Mesothelial cell of epicardium (in vitro differentiated cells): ENCODE measurements at regions not wholly inside any gene's neighbourhood (a gene's known extent, or its start where the extent isn't known, plus 50 kb on each side); places are given as distances from the start of the nearest gene placed in this dataset.

Experiments
- DNase-seq, 2 experiments: peaks; one replicate each; pipeline ENCODE4 v3.0.0; 2021; ENCODE audit warnings: low spot score in 2 of 2; ENCODE audit not compliant: unreplicated experiment in 2 of 2
- H3K27ac Mint-ChIP-seq: 2 replicates; pipeline ENCODE4 v1.8.0; 2021; ENCODE audit warnings: mixed read lengths
- H3K27me3 Mint-ChIP-seq: 2 replicates; pipeline ENCODE4 v1.8.0; 2021; ENCODE audit warnings: low read depth, mixed read lengths
- H3K36me3 Mint-ChIP-seq: 2 replicates; pipeline ENCODE4 v1.8.0; 2021; ENCODE audit warnings: mixed read lengths
- H3K4me1 Mint-ChIP-seq: 2 replicates; pipeline ENCODE4 v1.8.0; 2021; ENCODE audit warnings: mixed read lengths
- H3K4me3 Mint-ChIP-seq: 2 replicates; pipeline ENCODE4 v1.8.0; 2021; ENCODE audit warnings: mild to moderate bottlenecking, moderate library complexity, mixed read lengths
- H3K9me3 Mint-ChIP-seq: 2 replicates; pipeline ENCODE4 v1.8.0; 2021; ENCODE audit warnings: mixed read lengths
- TF ChIP-seq, protein P1 (sequence below): fragments of 200-600 bp; sonication (generic); IDR thresholded peaks from one replicate; pipeline ENCODE4 v1.5.0; 2021; ENCODE audit warnings: antibody characterized with exemption; ENCODE audit not compliant: unreplicated experiment

DNA sequence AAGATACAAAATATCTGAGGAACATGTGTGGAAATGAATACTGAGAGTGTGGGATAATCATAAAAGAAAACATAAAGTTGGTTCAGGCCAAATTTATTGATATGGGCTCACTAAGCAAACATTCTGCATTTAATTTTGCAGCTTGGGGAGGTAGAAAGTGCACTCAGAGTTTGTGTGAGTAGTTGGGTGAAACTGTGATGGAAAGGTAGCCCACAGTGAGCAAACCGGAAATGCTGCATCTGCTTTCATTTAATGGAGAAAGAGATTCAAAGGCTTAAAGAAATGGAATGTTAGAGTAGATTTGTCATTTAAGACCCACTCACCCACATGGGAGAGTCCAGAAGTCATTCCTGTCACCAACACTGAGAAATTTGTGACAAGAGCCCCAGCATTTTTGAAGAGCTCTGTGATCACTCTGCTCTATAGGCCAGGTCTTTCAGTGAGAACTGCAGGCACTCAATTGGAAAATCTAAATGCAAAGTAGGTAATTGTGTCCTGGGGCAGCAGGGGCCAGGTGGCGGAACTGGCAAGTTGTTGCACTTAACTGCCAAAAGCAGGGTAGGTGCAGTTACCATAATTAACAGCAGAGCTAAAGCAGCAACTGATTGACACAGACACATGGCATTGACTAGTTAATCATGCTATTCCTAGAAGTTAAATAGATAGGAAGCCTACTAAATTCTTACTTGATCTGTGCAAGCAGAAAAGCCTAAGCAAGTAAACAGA is 1228.3 kb upstream of the PCDH20 start:
- Mint-ChIP-seq H3K4me1 (peaks cover 4% of the 10 kb centered on the region), H3K27ac (no peak overlapping the region), H3K36me3 (no peaks in the 10 kb centered on the region), H3K9me3 (peaks cover 18% of the 10 kb centered on the region), H3K4me3 (no peak overlapping the region), H3K27me3 (no peaks in the 10 kb centered on the region)
- no peak for DNase-seq
- TF ChIP-seq, protein P1, sequence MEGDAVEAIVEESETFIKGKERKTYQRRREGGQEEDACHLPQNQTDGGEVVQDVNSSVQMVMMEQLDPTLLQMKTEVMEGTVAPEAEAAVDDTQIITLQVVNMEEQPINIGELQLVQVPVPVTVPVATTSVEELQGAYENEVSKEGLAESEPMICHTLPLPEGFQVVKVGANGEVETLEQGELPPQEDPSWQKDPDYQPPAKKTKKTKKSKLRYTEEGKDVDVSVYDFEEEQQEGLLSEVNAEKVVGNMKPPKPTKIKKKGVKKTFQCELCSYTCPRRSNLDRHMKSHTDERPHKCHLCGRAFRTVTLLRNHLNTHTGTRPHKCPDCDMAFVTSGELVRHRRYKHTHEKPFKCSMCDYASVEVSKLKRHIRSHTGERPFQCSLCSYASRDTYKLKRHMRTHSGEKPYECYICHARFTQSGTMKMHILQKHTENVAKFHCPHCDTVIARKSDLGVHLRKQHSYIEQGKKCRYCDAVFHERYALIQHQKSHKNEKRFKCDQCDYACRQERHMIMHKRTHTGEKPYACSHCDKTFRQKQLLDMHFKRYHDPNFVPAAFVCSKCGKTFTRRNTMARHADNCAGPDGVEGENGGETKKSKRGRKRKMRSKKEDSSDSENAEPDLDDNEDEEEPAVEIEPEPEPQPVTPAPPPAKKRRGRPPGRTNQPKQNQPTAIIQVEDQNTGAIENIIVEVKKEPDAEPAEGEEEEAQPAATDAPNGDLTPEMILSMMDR = no peak

DNA sequence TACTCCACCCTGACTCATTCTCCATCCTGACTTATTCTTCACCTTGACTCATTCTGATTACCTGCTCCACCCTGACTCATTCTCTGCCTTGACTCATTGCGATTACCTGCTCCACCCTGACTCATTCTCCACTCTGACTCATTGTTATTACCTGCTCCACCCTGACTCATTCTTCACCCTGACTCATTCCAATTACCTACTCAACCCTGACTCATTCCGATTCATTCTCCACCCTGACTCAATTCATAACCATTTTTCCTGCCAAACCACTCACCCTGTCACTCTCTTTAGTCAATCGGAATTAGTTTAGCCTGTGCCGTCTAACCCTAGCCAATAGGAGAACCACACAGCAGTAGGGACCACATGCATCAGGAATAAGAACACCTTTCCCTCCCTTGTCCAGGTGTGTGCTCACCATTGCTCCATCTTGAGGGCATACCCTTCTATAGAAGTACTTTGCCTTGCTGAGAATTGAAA is 1227.4 kb upstream of the PCDH20 start:
- Mint-ChIP-seq H3K27me3 (no peaks in the 10 kb centered on the region), H3K4me3 (no peak overlapping the region), H3K36me3 (no peaks in the 10 kb centered on the region), H3K4me1 (peaks cover 4% of the 10 kb centered on the region), H3K27ac (no peak overlapping the region), H3K9me3 (peaks cover 18% of the 10 kb centered on the region)
- DNase-seq = no peak
- TF ChIP-seq, protein P1 = no peak

DNA sequence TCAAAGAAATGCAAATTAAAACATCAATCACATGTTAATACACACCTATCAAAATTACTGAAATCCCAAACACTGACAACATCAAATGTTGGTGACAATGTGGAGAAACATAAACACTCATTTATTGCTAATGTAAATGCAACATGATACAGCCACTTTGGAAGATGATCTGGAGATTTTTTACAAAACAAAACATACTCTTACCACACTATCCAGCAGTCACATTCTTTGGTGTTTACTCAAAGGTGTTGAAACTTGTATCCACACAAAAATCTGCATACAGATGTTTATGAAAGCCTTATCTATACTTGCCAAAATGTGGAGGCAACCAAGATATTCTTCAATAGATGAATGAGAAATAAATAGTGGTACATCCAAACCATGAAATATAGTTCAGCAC is 1219.5 kb upstream of the PCDH20 start:
- no peak overlapping the region for H3K4me3 Mint-ChIP-seq
- peaks cover 4% of the 10 kb centered on the region for H3K4me1 Mint-ChIP-seq
- TF ChIP-seq, protein P1 = no peak
- no peaks in the 10 kb centered on the region for H3K27me3 Mint-ChIP-seq
- no peak for DNase-seq
- H3K9me3 Mint-ChIP-seq = peaks cover 23% of the 10 kb centered on the region
- H3K27ac Mint-ChIP-seq = no peak overlapping the region
- H3K36me3 Mint-ChIP-seq = peaks cover 5% of the 10 kb centered on the region

DNA sequence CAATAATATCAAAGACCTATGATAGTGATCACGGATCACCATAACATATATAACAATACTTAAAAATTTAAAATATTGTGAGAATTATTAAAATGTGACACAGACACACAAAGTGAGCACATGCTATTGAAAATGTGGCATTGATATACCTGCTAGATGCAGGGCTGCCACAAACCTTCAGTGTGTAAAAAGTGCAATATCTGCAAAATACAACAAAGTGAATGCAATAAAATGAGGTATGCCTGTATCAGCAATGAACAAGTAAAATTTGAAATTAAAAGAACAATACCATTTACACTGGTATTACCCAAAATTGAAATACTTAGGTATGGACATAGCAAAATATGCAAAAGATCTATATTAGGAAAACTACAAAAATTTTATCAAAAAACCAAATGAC is 1217.8 kb upstream of the PCDH20 start:
- H3K27me3 Mint-ChIP-seq = no peaks in the 10 kb centered on the region
- H3K36me3 Mint-ChIP-seq = peaks cover 5% of the 10 kb centered on the region
- TF ChIP-seq, protein P1 = no peak
- H3K9me3 Mint-ChIP-seq = peaks cover 23% of the 10 kb centered on the region
- no peak for DNase-seq
- H3K4me3 Mint-ChIP-seq = no peak overlapping the region
- no peak overlapping the region for H3K27ac Mint-ChIP-seq
- peaks cover 4% of the 10 kb centered on the region for H3K4me1 Mint-ChIP-seq

DNA sequence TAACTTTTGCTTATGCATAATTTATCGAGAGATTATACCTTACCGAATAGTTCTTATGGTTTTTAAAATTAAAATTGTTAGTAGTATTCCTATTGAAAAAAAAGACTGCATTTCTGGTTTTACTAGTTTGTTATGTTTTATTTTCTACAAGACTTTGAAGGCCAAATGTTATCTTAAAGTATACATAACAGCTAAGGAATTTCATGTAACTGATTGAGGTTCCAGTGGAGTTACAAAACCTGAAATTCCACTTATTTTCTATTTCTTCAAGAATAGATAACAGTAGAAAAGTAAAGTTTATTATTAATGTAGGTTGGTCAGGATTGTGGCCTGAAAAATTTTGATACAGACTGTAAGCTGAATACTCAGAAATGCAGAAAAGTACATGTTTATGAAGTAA is 1216.0 kb upstream of the PCDH20 start:
- TF ChIP-seq, protein P1 = no peak
- H3K4me3 Mint-ChIP-seq = no peak overlapping the region
- H3K36me3 Mint-ChIP-seq = peaks cover 5% of the 10 kb centered on the region
- peaks cover 23% of the 10 kb centered on the region for H3K9me3 Mint-ChIP-seq
- DNase-seq = no peak
- H3K4me1 Mint-ChIP-seq = peaks cover 4% of the 10 kb centered on the region
- H3K27ac Mint-ChIP-seq = no peak overlapping the region
- H3K27me3 Mint-ChIP-seq = no peaks in the 10 kb centered on the region

DNA sequence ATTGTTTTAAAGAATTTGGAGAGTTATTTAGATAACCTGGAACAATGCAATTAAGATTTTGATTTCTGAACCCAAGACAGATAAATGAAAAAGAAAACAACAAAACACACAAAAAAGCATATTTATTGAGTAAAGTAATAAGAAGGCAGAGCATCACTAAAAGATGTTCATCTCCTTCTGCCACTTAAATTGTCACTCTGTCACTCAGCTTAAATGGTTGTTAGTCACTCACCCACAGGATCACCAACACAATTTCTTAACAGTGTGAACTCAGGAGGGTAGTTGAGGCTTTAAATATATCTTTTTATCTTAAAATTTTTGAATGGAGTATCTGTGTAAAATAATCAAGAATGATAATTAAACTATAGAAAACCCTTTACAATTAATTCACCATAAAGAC is 1215.5 kb upstream of the PCDH20 start:
- no peaks in the 10 kb centered on the region for H3K27me3 Mint-ChIP-seq
- no peak for DNase-seq
- no peak overlapping the region for H3K27ac Mint-ChIP-seq
- TF ChIP-seq, protein P1 = no peak
- peaks cover 23% of the 10 kb centered on the region for H3K9me3 Mint-ChIP-seq
- H3K36me3 Mint-ChIP-seq = peaks cover 5% of the 10 kb centered on the region
- H3K4me3 Mint-ChIP-seq = no peak overlapping the region
- H3K4me1 Mint-ChIP-seq = peaks cover 4% of the 10 kb centered on the region
